DOHH2 (cell line): ENCODE measurements at regions not wholly inside any gene's neighbourhood (a gene's known extent, or its start where the extent isn't known, plus 50 kb on each side); places are given as distances from the start of the nearest gene placed in this dataset.

Experiments used
- H3F3A ChIP-seq: fragments of 200-600 bp; sonication (generic), shearing (Covaris generic); 2 replicates; pipeline ENCODE4 v1.6.0; 2016; ENCODE audit warnings: antibody characterized with exemption, mild to moderate bottlenecking; ENCODE audit not compliant: control insufficient read depth, insufficient read depth
- H3K27ac ChIP-seq: fragments of 200-600 bp; sonication (generic); 2 replicates; pipeline ENCODE4 v1.5.1; 2014; ENCODE audit warnings: low read depth, mild to moderate bottlenecking, low read length, moderate library complexity
- H3K27me3 ChIP-seq: fragments of 200-600 bp; sonication (generic); 2 replicates; pipeline ENCODE4 v1.6.1; 2014; ENCODE audit warnings: mild to moderate bottlenecking, low read length, mixed read lengths; ENCODE audit not compliant: control insufficient read depth
- H3K36me3 ChIP-seq: fragments of 200-600 bp; sonication (generic); 2 replicates; pipeline ENCODE4 v1.6.1; 2014; ENCODE audit warnings: mild to moderate bottlenecking, low read length, moderate library complexity, mixed read lengths; ENCODE audit not compliant: control insufficient read depth
- H3K4me1 ChIP-seq: fragments of 200-600 bp; sonication (generic); 2 replicates; pipeline ENCODE4 v1.6.1; 2014; ENCODE audit warnings: mild to moderate bottlenecking, low read length, mixed read lengths; ENCODE audit not compliant: control insufficient read depth
- H3K4me2 ChIP-seq: fragments of 200-600 bp; sonication (generic); 2 replicates; pipeline ENCODE4 v1.6.0; 2014; ENCODE audit warnings: mild to moderate bottlenecking, low read length, moderate library complexity
- H3K4me3 ChIP-seq: fragments of 200-600 bp; sonication (generic); 2 replicates; pipeline ENCODE4 v1.5.1; 2014; ENCODE audit warnings: mild to moderate bottlenecking, low read length, mixed read lengths
- H3K79me2 ChIP-seq: fragments of 200-600 bp; sonication (generic); 2 replicates; pipeline ENCODE4 v1.6.1; 2014; ENCODE audit warnings: mild to moderate bottlenecking, low read length, mixed read lengths; ENCODE audit not compliant: control insufficient read depth
- H3K9me2 ChIP-seq: fragments of 200-600 bp; sonication (generic); replicated peaks from 2 replicates; pipeline ENCODE4 v1.6.1; 2014; ENCODE audit warnings: mild to moderate bottlenecking, low read length, mixed read lengths; ENCODE audit not compliant: control insufficient read depth
- H3K9me3 ChIP-seq: fragments of 200-600 bp; sonication (generic); 2 replicates; pipeline ENCODE4 v1.6.1; 2014; ENCODE audit warnings: antibody characterized with exemption, low read length, mixed read lengths; ENCODE audit not compliant: control insufficient read depth, insufficient read depth
- H4K20me1 ChIP-seq: fragments of 200-600 bp; sonication (generic); 2 replicates; pipeline ENCODE4 v1.6.0; 2014; ENCODE audit warnings: low read depth, mild to moderate bottlenecking, antibody characterized with exemption, low read length, moderate library complexity; ENCODE audit not compliant: control insufficient read depth, insufficient read depth
- CTCF ChIP-seq: fragments of 200-600 bp; sonication (generic); IDR thresholded peaks from one replicate; pipeline ENCODE4 v1.5.1; 2014; ENCODE audit warnings: antibody characterized with exemption, mild to moderate bottlenecking, low read depth, low read length; ENCODE audit not compliant: poor library complexity, severe bottlenecking
- EZH2phosphoT487 ChIP-seq: fragments of 200-600 bp; sonication (generic); IDR thresholded peaks from 2 replicates; pipeline ENCODE4 v1.6.1; 2017; ENCODE audit warnings: borderline replicate concordance, mild to moderate bottlenecking, antibody characterized with exemption, low read length, moderate library complexity, mixed read lengths

- H3K9me2 ChIP-seq = no peaks in the 10 kb centered on the region
These were observed 472.8 kb downstream of the BRINP1 start for GRCh38 chr9:118896324-118897000.

GRCh38 chr9:118918180-118918579 is 451.1 kb downstream of the BRINP1 start:
- no peaks in the 10 kb centered on the region for H3K27me3 ChIP-seq
- H3K4me1 ChIP-seq = no peaks in the 10 kb centered on the region
- no peaks in the 10 kb centered on the region for H3K9me3 ChIP-seq
- TF ChIP-seq CTCF (no peak), EZH2phosphoT487 (no peak)
- no peaks in the 10 kb centered on the region for H3K79me2 ChIP-seq
- H3K36me3 ChIP-seq = no peaks in the 10 kb centered on the region
- no peaks in the 10 kb centered on the region for H4K20me1 ChIP-seq
- no peak overlapping the region for H3K27ac ChIP-seq
- no peaks in the 10 kb centered on the region for H3K9me2 ChIP-seq
- no peak overlapping the region for H3K4me2 ChIP-seq
- no peak overlapping the region for H3K4me3 ChIP-seq
- H3F3A ChIP-seq = no peaks in the 10 kb centered on the region

More at GRCh38 chr9:118896324-118897000, 472.8 kb downstream of the BRINP1 start:
- Histone ChIP-seq H3K79me2 (no peaks in the 10 kb centered on the region), H3K9me3 (no peaks in the 10 kb centered on the region; the same call in 1 of the 2 replicates), H3K4me3 (no peak overlapping the region), H3K36me3 (no peaks in the 10 kb centered on the region), H3K27me3 (no peaks in the 10 kb centered on the region), H3K4me2 (no peak overlapping the region), H3F3A (no peaks in the 10 kb centered on the region), H4K20me1 (no peaks in the 10 kb centered on the region), H3K27ac (no peak overlapping the region), H3K4me1 (no peaks in the 10 kb centered on the region)
- TF ChIP-seq CTCF (no peak), EZH2phosphoT487 (no peak)

- H3K9me3 ChIP-seq = no peaks in the 10 kb centered on the region
- no peaks in the 10 kb centered on the region for H3K27me3 ChIP-seq
- H3K36me3 ChIP-seq = no peaks in the 10 kb centered on the region
- H3K9me2 ChIP-seq = no peaks in the 10 kb centered on the region
- H3K4me2 ChIP-seq = no peak overlapping the region
- no peaks in the 10 kb centered on the region for H4K20me1 ChIP-seq
- H3K4me3 ChIP-seq = no peak overlapping the region
- H3K27ac ChIP-seq = no peak overlapping the region
- H3K4me1 ChIP-seq = no peaks in the 10 kb centered on the region
- no peaks in the 10 kb centered on the region for H3K79me2 ChIP-seq
- TF ChIP-seq EZH2phosphoT487 (no peak), CTCF (no peak)
- no peaks in the 10 kb centered on the region for H3F3A ChIP-seq
These were observed 440.5 kb downstream of the BRINP1 start for GRCh38 chr9:118928722-118929121.
